ENCODE measurements at regions not wholly inside any gene's neighbourhood (a gene's known extent, or its start where the extent isn't known, plus 50 kb on each side); places are given as distances from the start of the nearest gene placed in this dataset.

DNA sequence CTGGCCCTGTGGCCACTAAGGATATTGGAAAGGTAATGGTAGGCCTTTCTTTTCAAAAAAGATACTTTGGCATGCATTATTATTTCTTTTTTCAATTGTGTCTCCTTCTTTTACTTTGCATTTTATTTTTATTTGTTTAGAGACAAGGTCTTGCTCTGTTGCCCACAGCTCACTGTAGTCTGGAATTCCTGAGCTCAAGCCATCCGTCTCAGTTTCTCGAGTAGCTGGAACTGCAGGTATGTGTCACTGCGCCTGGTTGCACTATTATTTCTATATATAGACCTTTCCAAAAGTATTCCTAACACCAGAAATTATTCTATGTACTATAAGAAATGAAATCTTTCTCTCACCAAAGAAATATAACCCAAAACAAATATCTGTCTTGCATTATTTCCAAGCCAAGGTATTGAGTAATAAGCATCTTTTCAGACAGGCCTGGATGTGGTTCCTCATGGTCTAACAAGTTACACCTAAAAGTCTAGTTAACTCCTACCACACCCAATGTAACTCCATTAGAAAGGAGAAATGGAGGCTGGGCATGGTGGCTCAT is 500.8 kb upstream of the ANKRD30A start:
- TF ChIP-seq, protein P1, sequence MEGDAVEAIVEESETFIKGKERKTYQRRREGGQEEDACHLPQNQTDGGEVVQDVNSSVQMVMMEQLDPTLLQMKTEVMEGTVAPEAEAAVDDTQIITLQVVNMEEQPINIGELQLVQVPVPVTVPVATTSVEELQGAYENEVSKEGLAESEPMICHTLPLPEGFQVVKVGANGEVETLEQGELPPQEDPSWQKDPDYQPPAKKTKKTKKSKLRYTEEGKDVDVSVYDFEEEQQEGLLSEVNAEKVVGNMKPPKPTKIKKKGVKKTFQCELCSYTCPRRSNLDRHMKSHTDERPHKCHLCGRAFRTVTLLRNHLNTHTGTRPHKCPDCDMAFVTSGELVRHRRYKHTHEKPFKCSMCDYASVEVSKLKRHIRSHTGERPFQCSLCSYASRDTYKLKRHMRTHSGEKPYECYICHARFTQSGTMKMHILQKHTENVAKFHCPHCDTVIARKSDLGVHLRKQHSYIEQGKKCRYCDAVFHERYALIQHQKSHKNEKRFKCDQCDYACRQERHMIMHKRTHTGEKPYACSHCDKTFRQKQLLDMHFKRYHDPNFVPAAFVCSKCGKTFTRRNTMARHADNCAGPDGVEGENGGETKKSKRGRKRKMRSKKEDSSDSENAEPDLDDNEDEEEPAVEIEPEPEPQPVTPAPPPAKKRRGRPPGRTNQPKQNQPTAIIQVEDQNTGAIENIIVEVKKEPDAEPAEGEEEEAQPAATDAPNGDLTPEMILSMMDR (IDR thresholded peaks at IDR 0.05) = no peak
- no peak for TF ChIP-seq POLR2A (IDR thresholded peaks at IDR 0.05)

Data from lower leg skin (tissue), 3 donors.